GM18505 (cell line): ENCODE measurements at regions not wholly inside any gene's neighbourhood (a gene's known extent, or its start where the extent isn't known, plus 50 kb on each side); places are given as distances from the start of the nearest gene placed in this dataset.

ENCODE experiments used
- ATAC-seq: cut with Tn5 transposase; IDR thresholded peaks from one replicate; pipeline ENCODE4 v1.9.1; 2021; ENCODE audit not compliant: unreplicated experiment
- POLR2A ChIP-seq: IDR thresholded peaks from 4 replicates; pipeline ENCODE4 v1.6.1; 2011; ENCODE audit warnings: borderline replicate concordance; ENCODE audit not compliant: insufficient read depth, insufficient read length; ENCODE audit errors: extremely low read depth

GRCh38 chr18:72325307-72325706, 218.8 kb downstream of the CBLN2 start:
- no peak for ATAC-seq
- TF ChIP-seq POLR2A: no peak

- no peak for ATAC-seq
- TF ChIP-seq POLR2A: no peak
Observed at GRCh38 chr18:72324677-72325076, 219.5 kb downstream of the CBLN2 start.

GRCh38 chr18:72316497-72316896, 227.6 kb downstream of the CBLN2 start:
- TF ChIP-seq POLR2A: no peak
- no peak for ATAC-seq

- TF ChIP-seq POLR2A: no peak
- no peak for ATAC-seq
Observed at GRCh38 chr18:72283148-72283925, 260.8 kb downstream of the CBLN2 start.

GRCh38 chr18:72273025-72273424, 271.1 kb downstream of the CBLN2 start:
- TF ChIP-seq POLR2A: no peak
- no peak for ATAC-seq

- ATAC-seq: no peak
- no peak for TF ChIP-seq POLR2A
Observed at GRCh38 chr18:72261590-72261989, 282.6 kb downstream of the CBLN2 start.

- no peak for ATAC-seq
Observed at GRCh38 chr18:72246076-72246475, 298.1 kb downstream of the CBLN2 start.

GRCh38 chr18:72235422-72235821, 308.7 kb downstream of the CBLN2 start:
- ATAC-seq: no peak
- no peak for TF ChIP-seq POLR2A

More at GRCh38 chr18:72246076-72246475, 298.1 kb downstream of the CBLN2 start:
- no peak for TF ChIP-seq POLR2A

GRCh38 chr18:72233106-72233505, 311.0 kb downstream of the CBLN2 start:
- no peak for ATAC-seq
- TF ChIP-seq POLR2A: no peak

GRCh38 chr18:72232644-72233043, 311.5 kb downstream of the CBLN2 start:
- no peak for TF ChIP-seq POLR2A
- ATAC-seq: no peak

GRCh38 chr18:72225958-72226357, 318.2 kb downstream of the CBLN2 start:
- TF ChIP-seq POLR2A: no peak
- no peak for ATAC-seq

GRCh38 chr18:72223733-72224132, 320.4 kb downstream of the CBLN2 start:
- no peak for TF ChIP-seq POLR2A
- ATAC-seq: no peak

- TF ChIP-seq POLR2A: no peak
- ATAC-seq: no peak
Observed at GRCh38 chr18:72208920-72209676, 335.0 kb downstream of the CBLN2 start.

GRCh38 chr18:72207280-72207679, 336.9 kb downstream of the CBLN2 start:
- no peak for TF ChIP-seq POLR2A
- ATAC-seq: no peak
